Fibroblast of villous mesenchyme (primary cell): ENCODE measurements at regions not wholly inside any gene's neighbourhood (a gene's known extent, or its start where the extent isn't known, plus 50 kb on each side); places are given as distances from the start of the nearest gene placed in this dataset.

Source experiments
- DNase-seq: peaks from one replicate; pipeline ENCODE4 v3.0.0-alpha.2; 2010; ENCODE audit warnings: low read depth
- H3K4me3 ChIP-seq: 2 replicates; pipeline ENCODE4 v1.5.1; 2011; ENCODE audit warnings: low read depth, mild to moderate bottlenecking, low read length
- CTCF ChIP-seq: IDR thresholded peaks from 2 replicates; pipeline ENCODE4 v1.5.1; 2012; ENCODE audit warnings: low read depth, mild to moderate bottlenecking, low read length; ENCODE audit not compliant: insufficient read depth

- H3K4me3 ChIP-seq = no peak overlapping the region
- no peak for TF ChIP-seq CTCF
These were observed 156.0 kb upstream of the JUN start for GRCh38 chr1:58939666-58940370.

GRCh38 chr1:58941471-58942289, 157.8 kb upstream of the JUN start:
- no peak overlapping the region for H3K4me3 ChIP-seq
- TF ChIP-seq CTCF = no peak
- DNase-seq = no peak

More at GRCh38 chr1:58939666-58940370, 156.0 kb upstream of the JUN start:
- no peak for DNase-seq

GRCh38 chr1:58942759-58943191, 158.9 kb upstream of the JUN start:
- no peak overlapping the region for H3K4me3 ChIP-seq
- DNase-seq = no peak
- TF ChIP-seq CTCF = no peak

- DNase-seq = no peak
- no peak overlapping the region for H3K4me3 ChIP-seq
- TF ChIP-seq CTCF = no peak
These were observed 159.9 kb upstream of the JUN start for GRCh38 chr1:58943776-58944175.

- H3K4me3 ChIP-seq = no peak overlapping the region
- TF ChIP-seq CTCF = no peak
- DNase-seq = no peak
These were observed 160.6 kb upstream of the JUN start for GRCh38 chr1:58944439-58944838.

DNA sequence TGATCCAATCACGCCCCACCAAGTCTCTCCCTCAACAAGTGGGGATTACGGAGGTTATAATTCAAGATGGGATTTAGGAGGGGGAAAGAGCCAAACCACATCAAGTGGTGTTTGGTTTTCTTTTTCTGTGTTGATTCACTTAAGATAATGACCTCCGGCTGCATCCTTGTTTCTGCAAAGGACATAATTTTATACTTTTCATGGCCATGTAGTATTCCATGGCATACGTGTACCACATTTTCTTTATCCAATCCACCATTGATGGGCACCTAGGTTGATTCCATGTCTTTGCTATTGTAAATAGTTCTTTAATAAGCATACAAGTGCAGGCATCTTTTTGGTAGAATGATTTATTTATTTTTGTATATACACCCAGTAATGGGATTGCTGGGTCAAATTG, 162.5 kb upstream of the JUN start:
- H3K4me3 ChIP-seq = no peak overlapping the region

More for the DNA sequence above, 162.5 kb upstream of the JUN start:
- DNase-seq = no peak
- no peak for TF ChIP-seq CTCF
